LNCaP clone FGC (cell line): ENCODE measurements at regions not wholly inside any gene's neighbourhood (a gene's known extent, or its start where the extent isn't known, plus 50 kb on each side); places are given as distances from the start of the nearest gene placed in this dataset.
A peak's percentile ranks its signal among the peaks of the same experiment; 100 is the strongest.

Experiments
- DNase-seq: peaks from one replicate; pipeline ENCODE4 v3.0.0-alpha.2; 2011; ENCODE audit warnings: low read depth
- H3K4me3 ChIP-seq: 2 replicates; pipeline ENCODE4 v1.5.1; 2011; ENCODE audit warnings: mild to moderate bottlenecking, low read depth, low read length, control low read depth
- TF ChIP-seq, protein P1 (sequence below): IDR thresholded peaks from 2 replicates; pipeline ENCODE4 v1.5.1; 2012; ENCODE audit warnings: mild to moderate bottlenecking; ENCODE audit not compliant: control insufficient read depth, insufficient read depth; ENCODE audit errors: extremely low read depth

DNA sequence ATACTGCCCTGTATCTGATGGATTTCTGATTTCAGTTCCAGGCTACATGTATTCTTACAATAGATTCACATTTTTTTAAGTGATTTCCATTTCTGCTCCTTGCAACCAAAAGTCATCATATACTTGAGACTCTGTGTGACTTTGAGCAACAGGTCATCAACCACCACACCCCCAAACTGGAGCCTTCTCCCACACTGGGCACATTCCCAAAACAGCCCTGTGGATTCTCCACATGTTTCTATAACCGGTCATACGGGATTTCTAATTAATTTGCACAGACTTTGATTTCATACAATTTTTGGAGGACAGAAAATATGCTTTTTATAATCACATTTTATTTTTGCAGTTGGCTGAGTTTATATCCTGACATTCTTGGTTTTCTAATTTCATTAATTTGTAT is 317.2 kb upstream of the ID4 start:
- H3K4me3 ChIP-seq: no peak overlapping the region
- no peak for DNase-seq
- TF ChIP-seq, protein P1, sequence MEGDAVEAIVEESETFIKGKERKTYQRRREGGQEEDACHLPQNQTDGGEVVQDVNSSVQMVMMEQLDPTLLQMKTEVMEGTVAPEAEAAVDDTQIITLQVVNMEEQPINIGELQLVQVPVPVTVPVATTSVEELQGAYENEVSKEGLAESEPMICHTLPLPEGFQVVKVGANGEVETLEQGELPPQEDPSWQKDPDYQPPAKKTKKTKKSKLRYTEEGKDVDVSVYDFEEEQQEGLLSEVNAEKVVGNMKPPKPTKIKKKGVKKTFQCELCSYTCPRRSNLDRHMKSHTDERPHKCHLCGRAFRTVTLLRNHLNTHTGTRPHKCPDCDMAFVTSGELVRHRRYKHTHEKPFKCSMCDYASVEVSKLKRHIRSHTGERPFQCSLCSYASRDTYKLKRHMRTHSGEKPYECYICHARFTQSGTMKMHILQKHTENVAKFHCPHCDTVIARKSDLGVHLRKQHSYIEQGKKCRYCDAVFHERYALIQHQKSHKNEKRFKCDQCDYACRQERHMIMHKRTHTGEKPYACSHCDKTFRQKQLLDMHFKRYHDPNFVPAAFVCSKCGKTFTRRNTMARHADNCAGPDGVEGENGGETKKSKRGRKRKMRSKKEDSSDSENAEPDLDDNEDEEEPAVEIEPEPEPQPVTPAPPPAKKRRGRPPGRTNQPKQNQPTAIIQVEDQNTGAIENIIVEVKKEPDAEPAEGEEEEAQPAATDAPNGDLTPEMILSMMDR: no peak

DNA sequence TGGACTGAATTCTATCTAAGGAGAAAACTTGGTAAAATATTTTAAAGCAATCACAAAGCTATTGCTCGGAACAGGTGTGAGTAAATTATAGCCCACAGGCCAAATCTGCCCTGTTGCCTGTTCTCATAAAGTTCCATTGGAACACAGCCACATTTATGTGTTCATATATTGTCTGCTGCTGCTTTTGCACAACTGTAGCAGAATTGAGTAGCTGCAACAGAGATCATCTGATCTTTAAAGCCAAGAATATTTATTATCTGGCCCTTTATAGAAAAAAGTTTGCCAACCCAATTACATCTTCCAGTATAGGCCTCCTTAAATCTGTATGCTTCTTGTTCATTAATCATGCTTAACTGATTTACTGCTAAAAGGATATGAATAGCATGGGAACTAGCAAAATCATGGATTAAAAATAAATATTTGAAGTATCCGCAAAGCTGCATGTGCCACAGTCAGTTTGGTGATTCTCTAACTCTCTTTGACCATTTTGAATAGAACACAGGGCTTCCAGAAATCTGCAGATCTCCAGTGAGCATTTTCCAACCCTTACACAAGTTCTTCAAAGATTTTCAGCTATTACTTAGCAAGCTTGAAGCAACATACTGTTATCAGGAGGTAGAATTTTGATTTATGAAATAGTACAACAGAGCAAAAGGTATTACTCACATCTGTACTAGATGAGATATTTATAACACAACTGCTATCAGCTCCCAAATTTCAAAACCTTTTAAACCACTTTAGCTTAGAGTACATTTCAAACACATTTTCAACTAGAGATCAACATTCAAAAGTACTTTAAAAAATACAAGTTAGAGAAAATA is 312.6 kb upstream of the ID4 start:
- TF ChIP-seq, protein P1: no peak
- DNase-seq: peak; percentile 34
- H3K4me3 ChIP-seq: no peak overlapping the region

DNA sequence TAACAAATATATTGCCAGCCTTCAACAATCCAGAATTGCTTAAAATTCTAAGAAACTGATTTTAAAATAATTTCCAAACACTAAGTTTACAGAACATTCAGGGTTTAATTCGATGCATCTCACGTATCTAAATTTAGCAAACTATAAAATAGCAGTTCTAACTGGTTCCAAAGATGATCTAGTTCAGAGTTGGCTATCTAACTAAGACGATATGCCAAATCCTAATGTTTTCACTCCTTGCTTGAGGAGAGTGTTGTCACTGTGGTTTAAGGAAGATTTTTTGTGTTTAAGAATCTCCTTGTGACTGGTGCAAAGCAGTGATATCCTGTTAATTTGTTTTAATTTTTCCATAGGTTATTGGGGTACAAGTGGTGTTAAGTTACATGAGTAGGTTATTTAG is 311.5 kb upstream of the ID4 start:
- H3K4me3 ChIP-seq: no peak overlapping the region
- TF ChIP-seq, protein P1: no peak
- DNase-seq: no peak

DNA sequence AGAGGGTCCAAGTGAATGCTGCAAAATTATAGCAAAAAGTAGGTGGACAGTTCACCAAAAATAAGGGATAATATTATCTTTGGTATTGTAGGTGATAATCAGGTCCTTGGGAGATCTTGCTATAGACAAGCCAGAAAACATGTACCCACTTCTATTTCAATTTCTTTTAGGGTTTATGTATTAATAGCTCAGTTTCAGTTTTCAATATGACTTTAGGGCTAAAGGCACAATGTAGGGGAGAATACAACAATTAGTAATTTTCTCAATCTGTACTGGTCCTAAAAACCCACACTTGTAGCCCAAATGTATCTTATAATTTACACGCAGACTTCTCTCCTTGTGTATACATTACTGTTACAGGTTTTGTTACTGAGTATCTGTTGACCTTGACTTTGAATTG is 307.0 kb upstream of the ID4 start:
- DNase-seq: no peak
- TF ChIP-seq, protein P1: no peak
- H3K4me3 ChIP-seq: no peak overlapping the region

DNA sequence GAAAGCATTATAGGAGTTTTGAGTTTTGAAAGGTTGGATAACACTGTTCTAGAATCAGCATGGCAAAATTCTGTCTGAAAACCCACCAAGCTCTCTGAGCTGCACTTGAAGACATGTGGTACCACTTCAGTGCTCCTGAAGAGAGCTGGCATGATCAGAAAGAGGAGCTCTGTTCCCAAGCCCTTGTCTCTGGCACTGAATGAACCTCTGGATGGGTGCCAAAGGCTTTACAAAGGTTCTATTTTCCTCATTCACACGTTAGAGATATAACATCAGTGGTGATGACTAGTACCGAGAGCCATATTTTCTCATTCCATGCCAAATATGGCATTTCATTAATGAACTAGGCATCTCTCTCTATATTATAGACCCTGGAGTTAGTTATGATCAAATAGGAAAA is 301.8 kb upstream of the ID4 start:
- no peak for DNase-seq
- TF ChIP-seq, protein P1: no peak
- H3K4me3 ChIP-seq: no peak overlapping the region

DNA sequence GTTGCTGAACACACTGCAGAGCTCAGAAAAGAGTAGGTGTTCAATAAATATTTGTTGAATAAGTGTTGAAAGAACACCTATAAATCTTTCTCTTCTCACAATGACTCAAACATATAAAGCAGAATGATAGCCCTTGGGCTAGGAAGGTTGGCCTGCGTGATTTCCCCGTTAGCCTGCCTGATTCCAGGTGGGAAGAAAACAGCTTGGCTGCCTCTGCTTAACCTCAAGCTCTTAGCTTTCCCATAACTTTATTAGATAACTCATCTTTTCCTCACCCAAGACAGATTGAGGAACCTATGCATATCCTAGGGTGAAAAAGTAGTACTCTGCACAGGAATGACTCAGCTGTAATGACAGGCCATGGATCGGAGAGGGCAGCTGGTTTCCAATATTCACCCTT is 300.3 kb upstream of the ID4 start:
- DNase-seq: no peak
- TF ChIP-seq, protein P1: no peak
- H3K4me3 ChIP-seq: no peak overlapping the region

DNA sequence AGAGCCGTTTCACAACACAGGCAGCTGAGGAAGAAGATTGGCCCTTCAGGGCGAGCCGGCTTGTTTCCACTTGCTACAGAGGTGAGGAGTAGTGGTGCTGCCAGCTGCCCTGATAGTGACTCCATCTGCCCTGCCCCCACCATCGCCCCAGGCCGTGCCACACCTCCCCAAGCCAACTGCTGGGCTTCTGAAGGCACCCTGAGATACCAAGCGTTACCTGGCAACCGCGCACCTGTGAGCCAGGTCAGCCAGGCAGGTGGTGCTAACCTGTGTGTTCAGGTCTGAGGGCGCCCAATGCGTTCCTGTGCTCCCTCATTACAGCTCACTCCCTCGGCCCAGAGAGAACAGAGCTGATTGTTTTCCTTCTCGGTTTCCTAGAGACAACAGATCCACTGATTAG is 299.1 kb upstream of the ID4 start:
- DNase-seq: no peak
- no peak overlapping the region for H3K4me3 ChIP-seq
- TF ChIP-seq, protein P1: no peak
